Naive thymus-derived CD4-positive, alpha-beta T cell (primary cell): ENCODE measurements at regions not wholly inside any gene's neighbourhood (a gene's known extent, or its start where the extent isn't known, plus 50 kb on each side); places are given as distances from the start of the nearest gene placed in this dataset.

Experiments used
- ATAC-seq: fragments of 150-1000 bp; cut with Tn5 transposase; 2 replicates; pipeline ENCODE4 v1.10.0; 2021; ENCODE audit warnings: mild to moderate bottlenecking, moderate library complexity
- CTCF ChIA-PET: fragments of 350-600 bp; sonication (Branson Sonifier 250); formaldehyde crosslinking; loops from one replicate; lab custom pipeline; 2021; ENCODE audit warnings: antibody characterized with exemption; lab: Charles Lee
- POLR2A ChIA-PET: fragments of 350-600 bp; sonication (Branson Sonifier 250); formaldehyde crosslinking; loops from one replicate; lab custom pipeline; 2021; ENCODE audit warnings: antibody characterized with exemption, inconsistent platforms; lab: Charles Lee
- DNase-seq, 9 donors: peaks; one replicate each; pipeline versions ENCODE4 v3.0.0 to v3.0.0-alpha.2; 2020 to 2022; ENCODE audit warnings: mixed read lengths in 1 of 9
- H3K27ac ChIP-seq: one replicate; pipeline ENCODE4 v1.7.0; 2013; ENCODE audit warnings: mild to moderate bottlenecking, low read depth, low read length, moderate library complexity
- H3K27me3 ChIP-seq, 2 donors: one replicate each; pipeline ENCODE4 v1.7.0; 2013; ENCODE audit warnings: low read length in 2 of 2, mild to moderate bottlenecking in 2 of 2, moderate library complexity in 2 of 2; ENCODE audit not compliant: control insufficient read depth in 2 of 2, insufficient read depth in 2 of 2
- H3K36me3 ChIP-seq, 3 experiments: 1 replicate in 2 of 3; 2 replicates in 1 of 3; pipeline ENCODE4 v1.7.0; 2013; ENCODE audit warnings: low read length in 3 of 3, mild to moderate bottlenecking in 3 of 3, moderate library complexity in 1 of 3; ENCODE audit not compliant: insufficient read depth in 3 of 3, control insufficient read depth in 2 of 3
- H3K4me1 ChIP-seq, 2 donors: one replicate each; pipeline ENCODE4 v1.7.0; 2013; ENCODE audit warnings: low read length in 2 of 2, mild to moderate bottlenecking in 2 of 2, moderate library complexity in 1 of 2; ENCODE audit not compliant: control insufficient read depth in 2 of 2, insufficient read depth in 2 of 2
- H3K4me3 ChIP-seq: 2 replicates; pipeline ENCODE4 v1.7.0; 2013; ENCODE audit warnings: mild to moderate bottlenecking, low read length
- H3K9me3 ChIP-seq, 3 experiments: 1 replicate in 2 of 3; 2 replicates in 1 of 3; pipeline ENCODE4 v1.7.0; 2013; ENCODE audit warnings: low read length in 3 of 3; ENCODE audit not compliant: control insufficient read depth in 2 of 3
- H3K27ac Mint-ChIP-seq, 9 donors: one replicate each; pipeline ENCODE4 v1.8.0; 2020 to 2022; ENCODE audit warnings: mixed read lengths in 9 of 9, mild to moderate bottlenecking in 8 of 9, moderate library complexity in 5 of 9, inconsistent platforms in 2 of 9
- H3K27me3 Mint-ChIP-seq, 5 donors: one replicate each; pipeline ENCODE4 v1.8.0; 2021 to 2022; ENCODE audit warnings: mixed read lengths in 5 of 5, mild to moderate bottlenecking in 1 of 5
- H3K36me3 Mint-ChIP-seq, 5 donors: one replicate each; pipeline ENCODE4 v1.8.0; 2020 to 2022; ENCODE audit warnings: mixed read lengths in 5 of 5, mild to moderate bottlenecking in 3 of 5, inconsistent platforms in 1 of 5
- H3K4me1 Mint-ChIP-seq, 7 donors: one replicate each; pipeline ENCODE4 v1.8.0; 2020 to 2022; ENCODE audit warnings: mixed read lengths in 7 of 7, mild to moderate bottlenecking in 3 of 7, inconsistent platforms in 1 of 7
- H3K4me3 Mint-ChIP-seq, 10 donors: one replicate each; pipeline ENCODE4 v1.8.0; 2020 to 2022; ENCODE audit warnings: mild to moderate bottlenecking in 10 of 10, mixed read lengths in 10 of 10, moderate library complexity in 6 of 10, inconsistent platforms in 2 of 10
- H3K9me3 Mint-ChIP-seq, 11 donors: one replicate each; pipeline ENCODE4 v1.8.0; 2020 to 2022; ENCODE audit warnings: mixed read lengths in 11 of 11, mild to moderate bottlenecking in 4 of 11, inconsistent platforms in 1 of 11, moderate library complexity in 1 of 11
- intact Hi-C, 2 donors: fragments of 100-400 bp; cut with micrococcal nuclease; formaldehyde crosslinking; loops; one replicate each; pipeline ENCODE4 v1.15.1; 2023

GRCh38 chr5:124466011-124466410, 280.4 kb downstream of the ZNF608 start:
- ChIA-PET POLR2A (no interaction called here), CTCF (no interaction called here)
- no peaks in the 10 kb centered on the region for H3K27me3 Mint-ChIP-seq
- Histone ChIP-seq H3K9me3 (no peaks in the 10 kb centered on the region), H3K4me3 (no peak overlapping the region), H3K27me3 (no peaks in the 10 kb centered on the region), H3K36me3 (no peaks in the 10 kb centered on the region), H3K4me1 (no peaks in the 10 kb centered on the region), H3K27ac (no peak overlapping the region)
- H3K4me1 Mint-ChIP-seq = no peaks in the 10 kb centered on the region
- H3K27ac Mint-ChIP-seq = no peak overlapping the region
- no peaks in the 10 kb centered on the region for H3K36me3 Mint-ChIP-seq
- DNase-seq = no peak
- intact Hi-C loops = no loop called here
- H3K9me3 Mint-ChIP-seq = peaks cover 0 to 6% (median 0%) of the 10 kb centered on the region in 11 donors
- H3K4me3 Mint-ChIP-seq = no peak overlapping the region
- no peak for ATAC-seq

DNA sequence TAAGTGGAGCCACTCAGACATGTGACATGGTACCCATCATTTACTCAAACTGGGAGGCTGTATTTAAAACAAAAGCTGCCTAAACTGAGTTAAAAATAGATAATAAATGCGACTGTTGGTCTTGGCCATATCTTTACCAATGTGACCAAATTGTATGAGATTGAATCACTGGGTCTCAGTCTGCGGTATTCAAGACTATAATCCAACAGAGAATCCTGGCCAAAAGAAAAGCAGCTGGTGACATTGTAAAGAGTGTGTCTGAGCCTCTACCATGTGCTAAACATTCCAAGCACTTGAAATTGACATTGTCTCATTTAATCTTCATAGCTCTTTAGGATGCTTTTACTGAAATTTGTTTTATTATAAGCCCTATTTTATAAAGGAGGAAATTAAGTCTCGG, 282.6 kb downstream of the ZNF608 start:
- ChIA-PET CTCF (no interaction called here), POLR2A (interaction anchor here (0.6 kb wide), 1 partner anchor 82 kb away, joined by 3 read pairs; no protein-coding TSS in a partner anchor)
- Histone ChIP-seq H3K4me1 (no peaks in the 10 kb centered on the region), H3K9me3 (no peaks in the 10 kb centered on the region), H3K4me3 (no peak overlapping the region), H3K27me3 (no peaks in the 10 kb centered on the region), H3K27ac (no peak overlapping the region), H3K36me3 (no peaks in the 10 kb centered on the region)
- no peaks in the 10 kb centered on the region for H3K4me1 Mint-ChIP-seq
- no peaks in the 10 kb centered on the region for H3K36me3 Mint-ChIP-seq
- H3K27ac Mint-ChIP-seq = no peak overlapping the region
- intact Hi-C loops = no loop called here
- DNase-seq = no peak
- no peak overlapping the region for H3K4me3 Mint-ChIP-seq
- no peak for ATAC-seq
- peaks cover 0 to 14% (median 2%) of the 10 kb centered on the region in 11 donors for H3K9me3 Mint-ChIP-seq
- peaks cover 0 to 7% (median 0%) of the 10 kb centered on the region in 5 donors for H3K27me3 Mint-ChIP-seq

DNA sequence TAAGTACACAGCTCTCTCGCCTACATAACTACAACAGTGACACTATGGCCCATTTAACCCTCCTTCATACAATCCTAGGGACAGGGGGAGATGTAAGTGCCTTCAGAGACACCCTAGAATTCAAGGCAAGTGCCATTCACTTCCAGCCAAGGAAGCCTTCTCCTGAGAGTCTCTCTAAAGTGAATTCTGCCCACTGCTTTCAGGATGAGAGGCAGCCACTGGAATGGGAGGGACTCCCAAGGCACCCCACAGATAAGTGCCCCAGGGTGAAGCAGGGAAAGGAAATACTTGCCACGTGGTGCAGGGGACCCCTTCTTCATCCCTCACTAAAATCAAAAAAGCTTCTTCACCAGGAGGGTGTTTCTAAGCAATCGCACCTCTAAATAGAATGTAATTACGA, 283.7 kb downstream of the ZNF608 start:
- Mint-ChIP-seq H3K27ac (no peak overlapping the region), H3K27me3 (peaks cover 0 to 7% (median 0%) of the 10 kb centered on the region in 5 donors), H3K4me3 (no peak overlapping the region), H3K9me3 (peaks cover 0 to 14% (median under 1%) of the 10 kb centered on the region in 11 donors), H3K36me3 (no peaks in the 10 kb centered on the region), H3K4me1 (no peaks in the 10 kb centered on the region)
- no peaks in the 10 kb centered on the region for H3K36me3 ChIP-seq
- ATAC-seq (no peak), DNase-seq (no peak)
- no peaks in the 10 kb centered on the region for H3K9me3 ChIP-seq
- POLR2A ChIA-PET = no interaction called here
- CTCF ChIA-PET = no interaction called here
- no peaks in the 10 kb centered on the region for H3K4me1 ChIP-seq
- no peak overlapping the region for H3K4me3 ChIP-seq
- intact Hi-C loops = no loop called here
- H3K27me3 ChIP-seq = no peaks in the 10 kb centered on the region
- H3K27ac ChIP-seq = no peak overlapping the region

DNA sequence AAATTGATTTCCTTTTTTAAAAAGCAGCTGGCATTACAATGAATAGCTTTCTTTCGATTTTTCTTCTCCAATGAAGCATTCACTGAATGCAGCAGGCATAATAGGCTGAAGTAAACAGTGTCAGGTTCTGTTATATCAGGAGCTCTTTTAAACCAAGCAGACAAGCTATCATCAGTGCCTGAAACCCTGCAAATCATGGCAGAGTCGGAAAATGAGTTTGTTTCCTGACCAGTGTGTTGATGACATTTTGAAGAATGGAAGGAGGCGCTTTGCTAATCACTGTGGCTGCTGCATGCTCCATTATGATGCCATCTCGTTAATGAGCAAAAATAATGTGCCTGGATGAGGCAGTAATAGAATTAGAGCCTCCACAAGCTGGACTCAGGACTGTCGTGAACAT, 284.5 kb downstream of the ZNF608 start:
- CTCF ChIA-PET = no interaction called here
- peaks cover 0 to 14% (median 0%) of the 10 kb centered on the region in 11 donors for H3K9me3 Mint-ChIP-seq
- intact Hi-C loops = no loop called here
- DNase-seq = no peak
- POLR2A ChIA-PET = no interaction called here
- no peak overlapping the region for H3K27ac ChIP-seq
- no peaks in the 10 kb centered on the region for H3K9me3 ChIP-seq
- no peaks in the 10 kb centered on the region for H3K4me1 ChIP-seq
- no peaks in the 10 kb centered on the region for H3K27me3 ChIP-seq
- peaks cover 0 to 7% (median 0%) of the 10 kb centered on the region in 5 donors for H3K27me3 Mint-ChIP-seq
- H3K36me3 Mint-ChIP-seq = no peaks in the 10 kb centered on the region
- H3K4me3 ChIP-seq = no peak overlapping the region
- no peaks in the 10 kb centered on the region for H3K4me1 Mint-ChIP-seq
- ATAC-seq = no peak
- H3K36me3 ChIP-seq = no peaks in the 10 kb centered on the region
- H3K27ac Mint-ChIP-seq = no peak overlapping the region
- no peak overlapping the region for H3K4me3 Mint-ChIP-seq

DNA sequence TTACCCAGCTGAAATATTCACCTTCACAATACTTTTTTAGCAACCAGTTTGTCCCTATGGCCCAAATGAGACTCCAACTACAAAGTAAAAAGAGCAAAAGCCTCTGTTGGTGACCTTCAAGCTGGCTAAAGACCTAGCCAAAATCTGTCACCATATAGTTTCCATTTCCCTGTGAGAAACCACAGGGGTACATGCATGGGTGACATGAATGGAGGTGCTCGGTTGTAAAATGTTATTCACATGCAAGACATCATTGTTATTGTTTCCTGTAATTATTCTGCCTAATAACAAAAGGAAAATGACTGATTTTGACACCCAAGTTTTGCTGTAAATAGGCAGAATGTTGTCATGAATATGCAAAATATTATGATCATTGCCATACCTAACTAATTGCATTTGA, 285.3 kb downstream of the ZNF608 start:
- Mint-ChIP-seq H3K9me3 (peaks cover 0 to 14% (median 0%) of the 10 kb centered on the region in 11 donors), H3K27me3 (peaks cover 0 to 7% (median 0%) of the 10 kb centered on the region in 5 donors), H3K36me3 (no peaks in the 10 kb centered on the region), H3K27ac (no peak overlapping the region), H3K4me1 (no peaks in the 10 kb centered on the region), H3K4me3 (no peak overlapping the region)
- Histone ChIP-seq H3K36me3 (no peaks in the 10 kb centered on the region), H3K27ac (no peak overlapping the region), H3K4me3 (no peak overlapping the region), H3K27me3 (no peaks in the 10 kb centered on the region), H3K9me3 (no peaks in the 10 kb centered on the region), H3K4me1 (no peaks in the 10 kb centered on the region)
- CTCF ChIA-PET = no interaction called here
- ATAC-seq (no peak), DNase-seq (no peak)
- intact Hi-C loops = no loop called here
- POLR2A ChIA-PET = no interaction called here

- intact Hi-C loops = no loop called here
- Histone ChIP-seq H3K9me3 (no peaks in the 10 kb centered on the region), H3K27me3 (no peaks in the 10 kb centered on the region), H3K27ac (no peak overlapping the region), H3K4me1 (no peaks in the 10 kb centered on the region), H3K4me3 (no peak overlapping the region), H3K36me3 (no peaks in the 10 kb centered on the region)
- ATAC-seq (no peak), DNase-seq (no peak)
- no peaks in the 10 kb centered on the region for H3K4me1 Mint-ChIP-seq
- ChIA-PET POLR2A (no interaction called here), CTCF (no interaction called here)
- H3K27ac Mint-ChIP-seq = no peak overlapping the region
- no peaks in the 10 kb centered on the region for H3K36me3 Mint-ChIP-seq
- peaks cover 0 to 7% (median 0%) of the 10 kb centered on the region in 5 donors for H3K27me3 Mint-ChIP-seq
- H3K4me3 Mint-ChIP-seq = no peak overlapping the region
- H3K9me3 Mint-ChIP-seq = peaks cover 0 to 14% (median 0%) of the 10 kb centered on the region in 11 donors
These were observed 285.8 kb downstream of the ZNF608 start for GRCh38 chr5:124460642-124461041.

DNA sequence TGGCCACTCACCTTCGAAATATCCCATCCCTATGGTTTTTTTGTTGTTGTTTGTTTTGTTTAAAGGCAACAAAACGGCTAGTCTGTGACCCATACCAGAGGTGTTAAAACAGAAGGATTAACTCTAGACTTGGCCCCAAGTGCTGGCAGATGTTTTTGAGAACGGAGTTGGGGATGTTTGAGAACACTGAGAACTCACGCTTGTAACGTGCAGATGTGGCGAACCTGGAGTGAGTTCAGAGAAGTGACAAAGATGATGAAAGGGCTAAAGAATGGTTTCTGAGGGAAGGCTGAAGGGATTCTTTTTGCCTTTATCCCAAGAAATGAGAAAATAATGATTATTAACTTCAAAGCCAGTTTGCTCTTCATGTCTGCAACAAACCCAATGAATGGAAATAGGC, 286.5 kb downstream of the ZNF608 start:
- Histone ChIP-seq H3K36me3 (no peaks in the 10 kb centered on the region), H3K4me1 (no peaks in the 10 kb centered on the region), H3K4me3 (no peak overlapping the region), H3K27ac (no peak overlapping the region), H3K27me3 (no peaks in the 10 kb centered on the region), H3K9me3 (no peaks in the 10 kb centered on the region)
- no peak for ATAC-seq
- Mint-ChIP-seq H3K9me3 (peaks cover 0 to 14% (median 0%) of the 10 kb centered on the region in 11 donors), H3K27me3 (peaks cover 0 to 7% (median 0%) of the 10 kb centered on the region in 5 donors), H3K27ac (no peak overlapping the region), H3K36me3 (no peaks in the 10 kb centered on the region), H3K4me1 (no peaks in the 10 kb centered on the region), H3K4me3 (no peak overlapping the region)
- ChIA-PET CTCF (no interaction called here), POLR2A (no interaction called here)
- intact Hi-C loops = no loop called here
- no peak for DNase-seq
